ENCODE measurements at regions not wholly inside any gene's neighbourhood (a gene's known extent, or its start where the extent isn't known, plus 50 kb on each side); places are given as distances from the start of the nearest gene placed in this dataset.

GRCh38 chr11:109086931-109087330, 335.1 kb upstream of the C11orf87 start:
- Histone ChIP-seq H3K27ac (ENCODE audit: extremely low read depth, low read depth, low read length) (no peak overlapping the region), H3K4me1 (replicated peaks in 1 of 2; ENCODE audit: control insufficient read depth in 2 of 2, insufficient read depth in 2 of 2, low read length in 2 of 2) (no peaks in the 10 kb centered on the region), H3K36me3 (ENCODE audit: control insufficient read depth, insufficient read depth, low read length) (no peaks in the 10 kb centered on the region), H3K4me2 (ENCODE audit: insufficient read depth, low read length) (no peak overlapping the region), H3K9ac (ENCODE audit: insufficient read depth in 1 of 2, low read depth in 2 of 2, low read length in 2 of 2) (no peak overlapping the region), H2AFZ (ENCODE audit: low read depth, low read length) (no peak overlapping the region), H3K27me3 (ENCODE audit: control insufficient read depth in 2 of 2, insufficient read depth in 2 of 2, low read length in 2 of 2) (no peaks in the 10 kb centered on the region), H3K79me2 (ENCODE audit: control insufficient read depth, insufficient read depth, low read length) (no peaks in the 10 kb centered on the region), H3K9me1 (ENCODE audit: control insufficient read depth, insufficient read depth, low read length) (no peaks in the 10 kb centered on the region), H3K9me3 (replicated peaks; ENCODE audit: control insufficient read depth, insufficient read depth, low read depth, low read length) (no peaks in the 10 kb centered on the region), H3K4me3 (no peak overlapping the region), H4K20me1 (replicated peaks; ENCODE audit: control insufficient read depth, insufficient read depth, low read length) (no peaks in the 10 kb centered on the region)
- intact Hi-C loops (cut with micrococcal nuclease) (no loop called here), in situ Hi-C loops (cut with MboI) (no loop called here)
- no peak for FAIRE-seq
- no TSS peak for BruUV-seq (replicated peaks)
- TF ChIP-seq HNRNPK (IDR thresholded peaks at IDR 0.05; ENCODE audit: low read depth, low read length, poor library complexity, severe bottlenecking) (peak; percentile 70), ZNF133 (CRISPR knock-in tag; IDR thresholded peaks at IDR 0.05) (no peak), MIER1 (IDR thresholded peaks at IDR 0.05; ENCODE audit: low read depth) (no peak), THRB (CRISPR knock-in tag; conservative IDR thresholded peaks at IDR 0.05) (no peak)
- 0% methylated on average over 1 of the region's 1 CpG for WGBS (ENCODE audit: insufficient coverage, low coverage, missing lambda C conversion rate)
- no peak for ATAC-seq
- DNase-seq (ENCODE audit: extremely low read depth in 1 of 4, low spot score in 3 of 4) = no peak
- ChIA-PET POLR2A (no interaction called here), CTCF (ENCODE audit: low intra/inter-chr PET ratio) (no interaction called here)

GRCh38 chr11:109088086-109088485, 333.9 kb upstream of the C11orf87 start:
- POLR2A ChIA-PET = no interaction called here
- H3K4me2 ChIP-seq (ENCODE audit: insufficient read depth, low read length) = no peak overlapping the region
- H3K9me1 ChIP-seq (ENCODE audit: control insufficient read depth, insufficient read depth, low read length) = no peaks in the 10 kb centered on the region
- H3K79me2 ChIP-seq (ENCODE audit: control insufficient read depth, insufficient read depth, low read length) = no peaks in the 10 kb centered on the region
- no peak overlapping the region for H3K27ac ChIP-seq (ENCODE audit: extremely low read depth, low read depth, low read length)
- CTCF ChIA-PET (ENCODE audit: low intra/inter-chr PET ratio) = no interaction called here
- no TSS peak for BruUV-seq (replicated peaks)
- no peak overlapping the region for H3K9ac ChIP-seq (ENCODE audit: insufficient read depth in 1 of 2, low read depth in 2 of 2, low read length in 2 of 2)
- H3K4me3 ChIP-seq = no peak overlapping the region
- no peaks in the 10 kb centered on the region for H4K20me1 ChIP-seq (replicated peaks; ENCODE audit: control insufficient read depth, insufficient read depth, low read length)
- H2AFZ ChIP-seq (ENCODE audit: low read depth, low read length) = no peak overlapping the region
- no peak for FAIRE-seq
- intact Hi-C loops (cut with micrococcal nuclease) (no loop called here), in situ Hi-C loops (cut with MboI) (no loop called here)
- H3K36me3 ChIP-seq (ENCODE audit: control insufficient read depth, insufficient read depth, low read length) = no peaks in the 10 kb centered on the region
- H3K9me3 ChIP-seq (replicated peaks; ENCODE audit: control insufficient read depth, insufficient read depth, low read depth, low read length) = no peaks in the 10 kb centered on the region
- no peak for DNase-seq (ENCODE audit: extremely low read depth in 1 of 4, low spot score in 3 of 4)
- H3K4me1 ChIP-seq (replicated peaks in 1 of 2; ENCODE audit: control insufficient read depth in 2 of 2, insufficient read depth in 2 of 2, low read length in 2 of 2) = no peaks in the 10 kb centered on the region
- ATAC-seq = no peak
- no peaks in the 10 kb centered on the region for H3K27me3 ChIP-seq (ENCODE audit: control insufficient read depth in 2 of 2, insufficient read depth in 2 of 2, low read length in 2 of 2)
- 0% methylated on average over 2 of the region's 2 CpGs for WGBS (ENCODE audit: insufficient coverage, low coverage, missing lambda C conversion rate)
- TF ChIP-seq GTF2E2 (tag; IDR thresholded peaks at IDR 0.05) (no peak), MEIS2 (IDR thresholded peaks at IDR 0.05; ENCODE audit: partially characterized antibody) (no peak), BRCA1 (IDR thresholded peaks at IDR 0.05) (no peak), BRCA1 (CRISPR knock-in tag; IDR thresholded peaks at IDR 0.05) (no peak), SMAD2 (IDR thresholded peaks at IDR 0.05; ENCODE audit: low read depth, low read length) (no peak), ZZZ3 (IDR thresholded peaks at IDR 0.05) (no peak), ZC3H4 (CRISPR knock-in tag; IDR thresholded peaks at IDR 0.05; ENCODE audit: borderline replicate concordance) (no peak), ZNF668 (CRISPR knock-in tag; IDR thresholded peaks at IDR 0.05) (no peak), NBN (IDR thresholded peaks at IDR 0.05; ENCODE audit: low read depth) (no peak), CREB1 (IDR thresholded peaks at IDR 0.05) (no peak), CREB1 (CRISPR knock-in tag; IDR thresholded peaks at IDR 0.05) (no peak)
